SK-N-SH (cell line): ENCODE measurements at regions not wholly inside any gene's neighbourhood (a gene's known extent, or its start where the extent isn't known, plus 50 kb on each side); places are given as distances from the start of the nearest gene placed in this dataset.

ENCODE experiments used
- CTCF ChIA-PET: fragments of 300-600, 350-600 bp; formaldehyde crosslinking; extraction: SDS; loops from one replicate; lab custom pipeline; 2021; lab: Yijun Ruan, JAX
- POLR2A ChIA-PET: fragments of 350-600 bp; sonication (Branson Sonifier 250); formaldehyde crosslinking; extraction: SDS; loops from one replicate; lab custom pipeline; 2020; ENCODE audit warnings: antibody characterized with exemption, inconsistent platforms; lab: Yijun Ruan, JAX
- DNase-seq: peaks from one replicate; pipeline ENCODE4 v3.0.0; 2012
- H2AFZ ChIP-seq: fragments of 200-600 bp; sonication (generic); 2 replicates; pipeline ENCODE4 v1.8.1; 2016; ENCODE audit warnings: antibody characterized with exemption, mild to moderate bottlenecking, low read depth
- H3F3A ChIP-seq: fragments of 200-600 bp; sonication (generic); replicated peaks from 2 replicates; pipeline ENCODE3; 2016; ENCODE audit warnings: antibody characterized with exemption, mild to moderate bottlenecking; ENCODE audit not compliant: insufficient read depth
- H3K27ac ChIP-seq, 2 experiments: fragments of 200-500 bp in 1 of 2; fragments of 200-600 bp in 1 of 2; sonication (Bioruptor generic) in 1 of 2; sonication (generic), shearing (Covaris generic) in 1 of 2; 2 replicates each; pipeline versions ENCODE4 v1.5.1 to v1.6.1; 2014 to 2016; ENCODE audit warnings: low read depth in 2 of 2, inconsistent platforms in 1 of 2, low read length in 1 of 2, mild to moderate bottlenecking in 1 of 2, mixed read lengths in 1 of 2
- H3K27me3 ChIP-seq: fragments of 200-600 bp; sonication (generic), shearing (Covaris generic); 2 replicates; pipeline ENCODE4 v1.6.1; 2016; ENCODE audit warnings: mixed run types; ENCODE audit not compliant: insufficient read depth
- H3K36me3 ChIP-seq, 2 experiments: fragments of 200-500 bp in 1 of 2; fragments of 200-600 bp in 1 of 2; sonication (Bioruptor generic) in 1 of 2; sonication (generic) in 1 of 2; replicated peaks in 1 of 2; 2 replicates each; pipeline versions ENCODE3 to v1.5.1; 2014 to 2016; ENCODE audit warnings: low read length in 1 of 2, mild to moderate bottlenecking in 1 of 2; ENCODE audit not compliant: insufficient read depth in 2 of 2, control insufficient read depth in 1 of 2
- H3K4me1 ChIP-seq, 2 experiments: fragments of 200-500 bp in 1 of 2; fragments of 200-600 bp in 1 of 2; sonication (Bioruptor generic) in 1 of 2; sonication (generic), shearing (Covaris generic) in 1 of 2; 2 replicates each; pipeline versions ENCODE4 v1.5.1 to v1.6.1; 2014 to 2016; ENCODE audit warnings: low read depth in 1 of 2, low read length in 1 of 2, mixed run types in 1 of 2; ENCODE audit not compliant: insufficient read depth in 2 of 2, control insufficient read depth in 1 of 2
- H3K4me2 ChIP-seq: fragments of 200-600 bp; sonication (generic), shearing (Covaris generic); 2 replicates; pipeline ENCODE4 v1.6.1; 2017; ENCODE audit warnings: mixed run types
- H3K4me3 ChIP-seq, 2 experiments: fragments of 200-500 bp in 1 of 2; fragments of 200-600 bp in 1 of 2; sonication (Bioruptor generic) in 1 of 2; sonication (generic), shearing (Covaris generic) in 1 of 2; 2 replicates each; pipeline versions ENCODE4 v1.5.1 to v1.8.1; 2014 to 2016; ENCODE audit warnings: low read depth in 2 of 2, inconsistent platforms in 1 of 2, low read length in 1 of 2, mild to moderate bottlenecking in 1 of 2, mixed read lengths in 1 of 2, moderate library complexity in 1 of 2
- H3K79me2 ChIP-seq: fragments of 200-600 bp; sonication (generic); 2 replicates; pipeline ENCODE4 v1.8.1; 2017; ENCODE audit warnings: mild to moderate bottlenecking; ENCODE audit not compliant: insufficient read depth
- H3K9ac ChIP-seq: fragments of 200-600 bp; sonication (generic); 2 replicates; pipeline ENCODE4 v1.6.1; 2017; ENCODE audit warnings: mixed run types
- H3K9me2 ChIP-seq: fragments of 200-600 bp; sonication (generic); 2 replicates; pipeline ENCODE4 v1.6.1; 2017; ENCODE audit warnings: mixed run types
- H3K9me3 ChIP-seq: fragments of 200-600 bp; sonication (generic); 2 replicates; pipeline ENCODE4 v1.6.1; 2017; ENCODE audit warnings: mixed run types, mild to moderate bottlenecking, moderate library complexity
- H4K20me1 ChIP-seq: fragments of 200-600 bp; sonication (generic); 2 replicates; pipeline ENCODE4 v1.6.1; 2017; ENCODE audit warnings: mild to moderate bottlenecking, mixed run types; ENCODE audit not compliant: insufficient read depth
- CTCF ChIP-seq: fragments of 200-600 bp; sonication (generic); IDR thresholded peaks from 2 replicates; pipeline ENCODE4 v1.6.1; 2017; ENCODE audit warnings: antibody characterized with exemption, mild to moderate bottlenecking, moderate library complexity
- EZH2phosphoT487 ChIP-seq: fragments of 200-600 bp; sonication (generic); IDR thresholded peaks from 2 replicates; pipeline ENCODE4 v1.6.1; 2017; ENCODE audit warnings: low read depth, mixed run types, mild to moderate bottlenecking, antibody characterized with exemption, moderate library complexity, borderline replicate concordance
- FOXJ3 ChIP-seq: sonication (generic); formaldehyde crosslinking; IDR thresholded peaks from 2 replicates; pipeline ENCODE4 v1.5.1; 2020; ENCODE audit warnings: mild to moderate bottlenecking, missing genetic modification reagents
- GABPA ChIP-seq: IDR thresholded peaks from 2 replicates; pipeline ENCODE4 v1.4.0; 2012; ENCODE audit warnings: low read depth, mild to moderate bottlenecking
- JUND ChIP-seq: IDR thresholded peaks from 2 replicates; pipeline ENCODE4 v1.4.0; 2012
- MXI1 ChIP-seq: IDR thresholded peaks from 2 replicates; pipeline ENCODE4 v1.6.1; 2012; ENCODE audit warnings: mild to moderate bottlenecking, low read depth, low read length, improper control_type of control experiment
- NRF1 ChIP-seq: IDR thresholded peaks from 2 replicates; pipeline ENCODE4 v1.6.1; 2012; ENCODE audit warnings: low read depth, mild to moderate bottlenecking, low read length
- PBX3 ChIP-seq: IDR thresholded peaks from 2 replicates; pipeline ENCODE4; 2012
- RCOR1 ChIP-seq: fragments of 150-350 bp; IDR thresholded peaks from 2 replicates; pipeline ENCODE4 v1.6.1; 2017; ENCODE audit warnings: antibody characterized with exemption, low read length
- USF2 ChIP-seq: fragments of 150-350 bp; IDR thresholded peaks from 2 replicates; pipeline ENCODE4 v1.6.1; 2017; ENCODE audit warnings: antibody characterized with exemption, low read length, low read depth, borderline replicate concordance
- ZBTB33 ChIP-seq: IDR thresholded peaks from 2 replicates; pipeline ENCODE4 v1.4.0; 2012; ENCODE audit warnings: low read depth, borderline replicate concordance
- WGBS: methylation state at CpG from one replicate; pipeline ENCODE4 v1.1.6; 2017; ENCODE audit warnings: low lambda C conversion rate; 5-methylcytosine and 5-hydroxymethylcytosine counted together
- TF ChIP-seq, protein P1 (sequence below): IDR thresholded peaks from 2 replicates; pipeline ENCODE4 v1.4.0; 2012; ENCODE audit warnings: low read depth

DNA sequence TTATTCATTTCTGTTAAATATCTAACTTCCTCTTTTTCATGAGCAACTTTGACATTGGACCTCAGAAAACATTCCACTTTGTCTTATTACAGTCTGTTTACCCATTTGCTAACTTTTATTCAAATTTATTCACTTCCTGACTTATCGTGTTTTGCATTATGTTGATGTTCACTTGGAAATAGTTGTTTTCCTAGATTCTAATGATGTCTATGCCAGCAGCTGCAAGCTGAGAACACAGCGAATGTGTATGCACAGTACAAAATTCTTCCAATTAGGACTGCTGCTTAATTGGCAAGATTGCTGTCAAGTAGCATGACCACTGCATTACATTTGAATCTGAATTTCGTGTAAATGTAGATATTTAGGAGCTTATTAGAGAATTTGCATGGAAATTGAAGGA lies 61.5 kb upstream of the GRIA4 start (continued):
- TF ChIP-seq CTCF (no peak), EZH2phosphoT487 (no peak)

- no peak overlapping the region for H3K27ac ChIP-seq
- H3K4me2 ChIP-seq = no peak overlapping the region
- TF ChIP-seq, protein P1, sequence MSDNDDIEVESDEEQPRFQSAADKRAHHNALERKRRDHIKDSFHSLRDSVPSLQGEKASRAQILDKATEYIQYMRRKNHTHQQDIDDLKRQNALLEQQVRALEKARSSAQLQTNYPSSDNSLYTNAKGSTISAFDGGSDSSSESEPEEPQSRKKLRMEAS = no peak
- TF ChIP-seq PBX3 (no peak), MXI1 (no peak), GABPA (no peak), NRF1 (no peak)
- TF ChIP-seq, all 33 proteins: peak for 0
- DNase-seq = no peak
- Histone ChIP-seq H3K27me3 (no peaks in the 10 kb centered on the region), H3K9ac (no peak overlapping the region), H3K4me1 (no peaks in the 10 kb centered on the region), H3K9me2 (no peaks in the 10 kb centered on the region), H4K20me1 (no peaks in the 10 kb centered on the region), H3K4me3 (no peak overlapping the region), H3F3A (no peaks in the 10 kb centered on the region), H2AFZ (no peak overlapping the region), H3K36me3 (no peaks in the 10 kb centered on the region), H3K9me3 (no peaks in the 10 kb centered on the region), H3K79me2 (no peaks in the 10 kb centered on the region)
- WGBS = 26% methylated on average over 3 of the region's 3 CpGs
- POLR2A ChIA-PET = interaction anchor here (0.6 kb wide), 1 partner anchor 1803 kb away, joined by 3 read pairs; no protein-coding TSS in a partner anchor
- CTCF ChIA-PET = no interaction called here
Measured at GRCh38 chr11:105538588-105538987, 71.3 kb upstream of the GRIA4 start.

- H3K36me3 ChIP-seq = no peaks in the 10 kb centered on the region
- DNase-seq = no peak
- 16% methylated on average over 2 of the region's 2 CpGs for WGBS
- no peaks in the 10 kb centered on the region for H3K4me1 ChIP-seq
- ChIA-PET POLR2A (no interaction called here), CTCF (no interaction called here)
- H3K27ac ChIP-seq = no peak overlapping the region
- H3F3A ChIP-seq = no peaks in the 10 kb centered on the region
- H3K79me2 ChIP-seq = no peaks in the 10 kb centered on the region
- TF ChIP-seq USF2 (no peak), FOXJ3 (CRISPR knock-in tag) (no peak), ZBTB33 (no peak), RCOR1 (no peak), JUND (no peak)
- no peak overlapping the region for H3K9ac ChIP-seq
- no peaks in the 10 kb centered on the region for H4K20me1 ChIP-seq
- no peak overlapping the region for H2AFZ ChIP-seq
- H3K9me2 ChIP-seq = no peaks in the 10 kb centered on the region
- H3K9me3 ChIP-seq = no peaks in the 10 kb centered on the region
- H3K27me3 ChIP-seq = no peaks in the 10 kb centered on the region
- no peak overlapping the region for H3K4me2 ChIP-seq
- H3K4me3 ChIP-seq = no peak overlapping the region
Measured at GRCh38 chr11:105537531-105537930, 72.3 kb upstream of the GRIA4 start.
